Activated naive CD8-positive, alpha-beta T cell treated with anti-CD3 and anti-CD28 coated beads for 36 hours (primary cell): ENCODE measurements at regions not wholly inside any gene's neighbourhood (a gene's known extent, or its start where the extent isn't known, plus 50 kb on each side); places are given as distances from the start of the nearest gene placed in this dataset.
"Not testable (repeated sequence)": the region's sequence is repeated elsewhere in the genome, so short reads cannot be mapped to it uniquely, and the experiment has no call there.

Source experiments
- DNase-seq: peaks from one replicate; pipeline ENCODE4 v3.0.0; 2021
- H3K27ac Mint-ChIP-seq: one replicate; pipeline ENCODE4 v1.8.0; 2022; ENCODE audit warnings: mild to moderate bottlenecking, moderate library complexity, mixed read lengths
- H3K27me3 Mint-ChIP-seq: one replicate; pipeline ENCODE4 v1.8.0; 2022; ENCODE audit warnings: mild to moderate bottlenecking, mixed read lengths
- H3K36me3 Mint-ChIP-seq: one replicate; pipeline ENCODE4 v1.8.0; 2021; ENCODE audit warnings: mild to moderate bottlenecking, mixed read lengths
- H3K4me1 Mint-ChIP-seq: one replicate; pipeline ENCODE4 v1.8.0; 2021; ENCODE audit warnings: mixed read lengths
- H3K4me3 Mint-ChIP-seq: one replicate; pipeline ENCODE4 v1.8.0; 2022; ENCODE audit warnings: mild to moderate bottlenecking, moderate library complexity, mixed read lengths
- H3K9me3 Mint-ChIP-seq: one replicate; pipeline ENCODE4 v1.8.0; 2022; ENCODE audit warnings: mixed read lengths

GRCh38 chr3:81884791-81885190 lies 123.3 kb upstream of the GBE1 start:
- Mint-ChIP-seq H3K4me3 (no peak overlapping the region), H3K4me1 (no peaks in the 10 kb centered on the region), H3K36me3 (no peaks in the 10 kb centered on the region), H3K27ac (no peak overlapping the region), H3K9me3 (peaks cover 3% of the 10 kb centered on the region), H3K27me3 (no peaks in the 10 kb centered on the region)
- no peak for DNase-seq

- no peak for DNase-seq
- no peak overlapping the region for H3K4me3 Mint-ChIP-seq
- H3K27ac Mint-ChIP-seq = no peak overlapping the region
- peaks cover 6% of the 10 kb centered on the region for H3K9me3 Mint-ChIP-seq
- no peaks in the 10 kb centered on the region for H3K4me1 Mint-ChIP-seq
- no peaks in the 10 kb centered on the region for H3K36me3 Mint-ChIP-seq
- peaks cover 15% of the 10 kb centered on the region for H3K27me3 Mint-ChIP-seq
These were observed 115.4 kb upstream of the GBE1 start for GRCh38 chr3:81876826-81877225.

GRCh38 chr3:81874738-81875137 lies 113.3 kb upstream of the GBE1 start:
- no peaks in the 10 kb centered on the region for H3K4me1 Mint-ChIP-seq
- peaks cover 15% of the 10 kb centered on the region for H3K27me3 Mint-ChIP-seq
- DNase-seq = no peak
- no peak overlapping the region for H3K4me3 Mint-ChIP-seq
- H3K27ac Mint-ChIP-seq = no peak overlapping the region
- peaks cover 6% of the 10 kb centered on the region for H3K9me3 Mint-ChIP-seq
- H3K36me3 Mint-ChIP-seq = no peaks in the 10 kb centered on the region

- Mint-ChIP-seq H3K9me3 (no peaks in the 10 kb centered on the region), H3K27ac (no peak overlapping the region), H3K27me3 (peaks cover 12% of the 10 kb centered on the region), H3K4me1 (no peaks in the 10 kb centered on the region), H3K4me3 (no peak overlapping the region), H3K36me3 (no peaks in the 10 kb centered on the region)
- no peak for DNase-seq
These were observed 111.1 kb upstream of the GBE1 start for GRCh38 chr3:81872566-81872965.

- Mint-ChIP-seq H3K36me3 (no peaks in the 10 kb centered on the region), H3K27me3 (peaks cover 9% of the 10 kb centered on the region), H3K9me3 (no peaks in the 10 kb centered on the region), H3K4me1 (no peaks in the 10 kb centered on the region), H3K27ac (no peak overlapping the region), H3K4me3 (no peak overlapping the region)
- DNase-seq = no peak
These were observed 110.1 kb upstream of the GBE1 start for GRCh38 chr3:81871358-81872155.

- Mint-ChIP-seq H3K27ac (no peak overlapping the region), H3K4me1 (no peaks in the 10 kb centered on the region), H3K9me3 (no peaks in the 10 kb centered on the region), H3K4me3 (no peak overlapping the region), H3K27me3 (no peaks in the 10 kb centered on the region), H3K36me3 (no peaks in the 10 kb centered on the region)
- no peak for DNase-seq
These were observed 107.9 kb upstream of the GBE1 start for GRCh38 chr3:81869382-81869781.

- H3K4me1 Mint-ChIP-seq = peaks cover 5% of the 10 kb centered on the region
- H3K4me3 Mint-ChIP-seq = no peak overlapping the region
- no peaks in the 10 kb centered on the region for H3K27me3 Mint-ChIP-seq
- H3K27ac Mint-ChIP-seq = no peak overlapping the region
- no peak for DNase-seq
- H3K36me3 Mint-ChIP-seq = no peaks in the 10 kb centered on the region
- H3K9me3 Mint-ChIP-seq = no peaks in the 10 kb centered on the region
These were observed 107.2 kb upstream of the GBE1 start for GRCh38 chr3:81868597-81868996.

GRCh38 chr3:81867875-81868274 lies 106.4 kb upstream of the GBE1 start:
- no peak overlapping the region for H3K4me3 Mint-ChIP-seq
- peaks cover 5% of the 10 kb centered on the region for H3K4me1 Mint-ChIP-seq
- H3K27me3 Mint-ChIP-seq = no peaks in the 10 kb centered on the region
- DNase-seq = no peak
- H3K9me3 Mint-ChIP-seq = no peaks in the 10 kb centered on the region
- H3K36me3 Mint-ChIP-seq = no peaks in the 10 kb centered on the region
- no peak overlapping the region for H3K27ac Mint-ChIP-seq

- H3K36me3 Mint-ChIP-seq, H3K27ac Mint-ChIP-seq, H3K27me3 Mint-ChIP-seq, H3K4me3 Mint-ChIP-seq, H3K4me1 Mint-ChIP-seq, DNase-seq, H3K9me3 Mint-ChIP-seq: not testable (repeated sequence)
These were observed 103.7 kb upstream of the GBE1 start for GRCh38 chr3:81865164-81865563.

GRCh38 chr3:81864272-81864671 lies 102.8 kb upstream of the GBE1 start:
- Mint-ChIP-seq H3K9me3 (no peaks in the 10 kb centered on the region), H3K27ac (no peak overlapping the region), H3K4me1 (peaks cover 5% of the 10 kb centered on the region), H3K4me3 (no peak overlapping the region), H3K27me3 (peaks cover 8% of the 10 kb centered on the region), H3K36me3 (no peaks in the 10 kb centered on the region)
- DNase-seq = no peak

GRCh38 chr3:81863756-81864155 lies 102.3 kb upstream of the GBE1 start:
- no peaks in the 10 kb centered on the region for H3K36me3 Mint-ChIP-seq
- H3K4me3 Mint-ChIP-seq = no peak overlapping the region
- H3K4me1 Mint-ChIP-seq = peaks cover 5% of the 10 kb centered on the region
- H3K27ac Mint-ChIP-seq = no peak overlapping the region
- no peaks in the 10 kb centered on the region for H3K9me3 Mint-ChIP-seq
- DNase-seq = no peak
- peaks cover 8% of the 10 kb centered on the region for H3K27me3 Mint-ChIP-seq

- Mint-ChIP-seq H3K9me3 (no peaks in the 10 kb centered on the region), H3K36me3 (no peaks in the 10 kb centered on the region), H3K4me1 (peaks cover 5% of the 10 kb centered on the region), H3K4me3 (no peak overlapping the region), H3K27ac (no peak overlapping the region), H3K27me3 (peaks cover 8% of the 10 kb centered on the region)
- no peak for DNase-seq
These were observed 100.1 kb upstream of the GBE1 start for GRCh38 chr3:81861593-81861992.

- H3K27ac Mint-ChIP-seq = no peak overlapping the region
- no peak overlapping the region for H3K4me3 Mint-ChIP-seq
- H3K4me1 Mint-ChIP-seq = peaks cover 5% of the 10 kb centered on the region
- peaks cover 8% of the 10 kb centered on the region for H3K27me3 Mint-ChIP-seq
- DNase-seq = no peak
- H3K9me3 Mint-ChIP-seq = no peaks in the 10 kb centered on the region
- no peaks in the 10 kb centered on the region for H3K36me3 Mint-ChIP-seq
These were observed 98.1 kb upstream of the GBE1 start for GRCh38 chr3:81859524-81859923.

- Mint-ChIP-seq H3K9me3 (no peaks in the 10 kb centered on the region), H3K36me3 (no peaks in the 10 kb centered on the region), H3K4me1 (no peaks in the 10 kb centered on the region), H3K4me3 (no peak overlapping the region), H3K27ac (no peak overlapping the region), H3K27me3 (peaks cover 4% of the 10 kb centered on the region)
- DNase-seq = no peak
These were observed 92.0 kb upstream of the GBE1 start for GRCh38 chr3:81853431-81853830.

- H3K36me3 Mint-ChIP-seq = no peaks in the 10 kb centered on the region
- no peak overlapping the region for H3K27ac Mint-ChIP-seq
- peaks cover 4% of the 10 kb centered on the region for H3K27me3 Mint-ChIP-seq
- H3K9me3 Mint-ChIP-seq = no peaks in the 10 kb centered on the region
- no peaks in the 10 kb centered on the region for H3K4me1 Mint-ChIP-seq
- no peak for DNase-seq
- no peak overlapping the region for H3K4me3 Mint-ChIP-seq
These were observed 89.7 kb upstream of the GBE1 start for GRCh38 chr3:81851176-81851575.

- no peaks in the 10 kb centered on the region for H3K9me3 Mint-ChIP-seq
- no peak for DNase-seq
- peaks cover 4% of the 10 kb centered on the region for H3K27me3 Mint-ChIP-seq
- H3K4me3 Mint-ChIP-seq = no peak overlapping the region
- H3K27ac Mint-ChIP-seq = no peak overlapping the region
- H3K4me1 Mint-ChIP-seq = no peaks in the 10 kb centered on the region
- no peaks in the 10 kb centered on the region for H3K36me3 Mint-ChIP-seq
These were observed 85.5 kb upstream of the GBE1 start for GRCh38 chr3:81846988-81847387.
